Pancreas (tissue), 10 donors: ENCODE measurements at regions not wholly inside any gene's neighbourhood (a gene's known extent, or its start where the extent isn't known, plus 50 kb on each side); places are given as distances from the start of the nearest gene placed in this dataset.

Experiments
- ATAC-seq, 4 donors: fragments of 200-7000 bp; cut with Tn5 transposase; one replicate each; pipeline versions ENCODE4 v1.8.0 to v1.9.1; 2020; ENCODE audit warnings: mild to moderate bottlenecking in 4 of 4, moderate library complexity in 4 of 4
- DNase-seq, 6 donors: peaks; one replicate each; pipeline ENCODE4 v3.0.0-alpha.2; 2020
- FAIRE-seq: peaks from 2 replicates; lab custom pipeline; 2012; peaks lifted over from hg19 to GRCh38; lab: Jason Lieb, UNC
- H3K27ac ChIP-seq, 4 donors: fragments of 200-600 bp; sonication (generic); 1 replicate in 3 of 4; 2 replicates in 1 of 4; pipeline versions ENCODE4 v1.5.0 to v1.8.0; 2020
- H3K27me3 ChIP-seq, 4 donors: fragments of 200-600 bp; one replicate each; pipeline ENCODE4 v1.8.0; 2021
- H3K36me3 ChIP-seq, 3 donors: fragments of 200-600 bp; sonication (generic) in 1 of 3; one replicate each; pipeline versions ENCODE4 v1.5.0 to v1.8.0; 2020 to 2021
- H3K4me1 ChIP-seq, 3 donors: fragments of 200-600 bp; one replicate each; pipeline ENCODE4 v1.8.0; 2021
- H3K4me3 ChIP-seq, 4 donors: fragments of 200-600 bp; sonication (generic) in 2 of 4; one replicate each; pipeline versions ENCODE4 v1.5.0 to v1.8.0; 2020 to 2021
- H3K9me3 ChIP-seq, 4 donors: fragments of 200-600 bp; one replicate each; pipeline ENCODE4 v1.8.0; 2021
- WGBS, 2 donors: extraction: QIAGEN DNeasy Blood & Tissue Kit; methylation state at CpG; one replicate each; pipeline ENCODE4 v1.1.7; 2013; 5-methylcytosine and 5-hydroxymethylcytosine counted together
- intact Hi-C, 3 donors: fragments of 100-400 bp; cut with DNase I; formaldehyde crosslinking; loops; one replicate each; pipeline versions ENCODE4 v1.11.1 to v1.14.2; 2022
- TF ChIP-seq, protein P1 (sequence below), 4 donors: fragments of 200-600 bp; sonication (generic) in 3 of 4; IDR thresholded peaks; one replicate each; pipeline versions ENCODE4 v1.5.0 to v1.8.0; 2021; ENCODE audit warnings: antibody characterized with exemption in 4 of 4
- donor health status: healthy with polysubstance abuse.
- donor health status: DM: no; HTN: no; CAD: no; lungs with moderate emphysema.
- donor health status: DM: no; HTN: no; CAD: no.
- donor health status: control.
- donor health status: control.
- donor health status: Bipolar disorder and iron deficiency.
- donor health status: DM: yes; HTN: yes; CAD: no.
- donor health status: DM: no; HTN: no; CAD: no.
- donor health status: DM: no; HTN: no; CAD: no.
- donor health status: DM: yes; HTN: yes; CAD: no.

DNA sequence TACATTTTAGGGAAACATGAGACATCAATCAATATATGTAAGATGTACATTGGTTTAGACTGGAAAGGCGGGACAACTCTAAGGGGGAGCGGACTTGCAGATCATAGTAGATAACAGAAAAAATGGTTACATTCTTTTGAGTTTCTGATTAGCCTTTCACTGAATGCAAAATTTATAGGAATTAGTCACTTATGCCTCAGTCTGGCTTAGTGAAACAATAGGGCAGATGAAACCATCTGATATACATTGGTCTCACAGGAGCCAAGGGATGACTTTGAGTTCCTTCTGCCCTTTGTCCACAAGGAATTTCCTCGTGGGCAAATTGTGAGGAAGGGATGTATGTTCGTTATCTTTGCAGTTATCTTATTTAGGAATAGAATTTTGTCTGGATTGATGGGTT is 128.2 kb downstream of the ARSF start:
- WGBS, 2 donors: 80 to 90% methylated on average over 4 of the region's 4 CpGs

DNA sequence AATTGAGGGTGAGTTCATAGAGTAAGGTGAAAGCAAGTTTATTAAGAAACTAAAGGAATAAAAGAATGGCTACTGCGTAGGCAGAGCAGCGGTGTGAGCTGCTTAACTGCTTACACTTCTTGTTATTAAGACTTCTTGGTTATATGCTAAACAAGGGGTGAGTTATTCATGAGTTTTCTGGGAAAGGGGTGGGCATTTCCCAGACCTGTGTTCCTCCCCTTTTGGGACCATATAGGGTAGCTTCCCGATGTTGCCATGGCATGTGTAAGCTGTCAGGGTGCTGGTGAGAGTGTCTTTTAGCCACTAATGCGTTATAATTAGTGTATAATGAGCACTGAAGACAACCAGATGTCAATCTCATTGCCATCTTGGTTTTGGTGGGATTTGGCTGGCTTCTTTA is 126.5 kb downstream of the ARSF start:
- intact Hi-C loops: no loop called here
- FAIRE-seq (no peak), DNase-seq (no peak), ATAC-seq (no peak)
- 90 to 95% methylated on average over 4 of the region's 4 CpGs for WGBS, 2 donors
- Histone ChIP-seq H3K27me3 (no peaks in the 10 kb centered on the region), H3K36me3 (no peaks in the 10 kb centered on the region), H3K9me3 (no peaks in the 10 kb centered on the region), H3K4me3 (no peak overlapping the region), H3K27ac (no peak overlapping the region), H3K4me1 (no peaks in the 10 kb centered on the region)
- TF ChIP-seq, protein P1, sequence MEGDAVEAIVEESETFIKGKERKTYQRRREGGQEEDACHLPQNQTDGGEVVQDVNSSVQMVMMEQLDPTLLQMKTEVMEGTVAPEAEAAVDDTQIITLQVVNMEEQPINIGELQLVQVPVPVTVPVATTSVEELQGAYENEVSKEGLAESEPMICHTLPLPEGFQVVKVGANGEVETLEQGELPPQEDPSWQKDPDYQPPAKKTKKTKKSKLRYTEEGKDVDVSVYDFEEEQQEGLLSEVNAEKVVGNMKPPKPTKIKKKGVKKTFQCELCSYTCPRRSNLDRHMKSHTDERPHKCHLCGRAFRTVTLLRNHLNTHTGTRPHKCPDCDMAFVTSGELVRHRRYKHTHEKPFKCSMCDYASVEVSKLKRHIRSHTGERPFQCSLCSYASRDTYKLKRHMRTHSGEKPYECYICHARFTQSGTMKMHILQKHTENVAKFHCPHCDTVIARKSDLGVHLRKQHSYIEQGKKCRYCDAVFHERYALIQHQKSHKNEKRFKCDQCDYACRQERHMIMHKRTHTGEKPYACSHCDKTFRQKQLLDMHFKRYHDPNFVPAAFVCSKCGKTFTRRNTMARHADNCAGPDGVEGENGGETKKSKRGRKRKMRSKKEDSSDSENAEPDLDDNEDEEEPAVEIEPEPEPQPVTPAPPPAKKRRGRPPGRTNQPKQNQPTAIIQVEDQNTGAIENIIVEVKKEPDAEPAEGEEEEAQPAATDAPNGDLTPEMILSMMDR (IDR thresholded peaks at IDR 0.05): no peak

More for the DNA sequence above, 128.2 kb downstream of the ARSF start:
- DNase-seq: no peak
- H3K4me3 ChIP-seq: no peak overlapping the region
- no peak overlapping the region for H3K27ac ChIP-seq
- no peak for FAIRE-seq
- H3K4me1 ChIP-seq: no peaks in the 10 kb centered on the region
- intact Hi-C loops: no loop called here
- ATAC-seq: no peak
- TF ChIP-seq, protein P1 (IDR thresholded peaks at IDR 0.05): no peak
- H3K36me3 ChIP-seq: no peaks in the 10 kb centered on the region
- no peaks in the 10 kb centered on the region for H3K9me3 ChIP-seq
- no peaks in the 10 kb centered on the region for H3K27me3 ChIP-seq

DNA sequence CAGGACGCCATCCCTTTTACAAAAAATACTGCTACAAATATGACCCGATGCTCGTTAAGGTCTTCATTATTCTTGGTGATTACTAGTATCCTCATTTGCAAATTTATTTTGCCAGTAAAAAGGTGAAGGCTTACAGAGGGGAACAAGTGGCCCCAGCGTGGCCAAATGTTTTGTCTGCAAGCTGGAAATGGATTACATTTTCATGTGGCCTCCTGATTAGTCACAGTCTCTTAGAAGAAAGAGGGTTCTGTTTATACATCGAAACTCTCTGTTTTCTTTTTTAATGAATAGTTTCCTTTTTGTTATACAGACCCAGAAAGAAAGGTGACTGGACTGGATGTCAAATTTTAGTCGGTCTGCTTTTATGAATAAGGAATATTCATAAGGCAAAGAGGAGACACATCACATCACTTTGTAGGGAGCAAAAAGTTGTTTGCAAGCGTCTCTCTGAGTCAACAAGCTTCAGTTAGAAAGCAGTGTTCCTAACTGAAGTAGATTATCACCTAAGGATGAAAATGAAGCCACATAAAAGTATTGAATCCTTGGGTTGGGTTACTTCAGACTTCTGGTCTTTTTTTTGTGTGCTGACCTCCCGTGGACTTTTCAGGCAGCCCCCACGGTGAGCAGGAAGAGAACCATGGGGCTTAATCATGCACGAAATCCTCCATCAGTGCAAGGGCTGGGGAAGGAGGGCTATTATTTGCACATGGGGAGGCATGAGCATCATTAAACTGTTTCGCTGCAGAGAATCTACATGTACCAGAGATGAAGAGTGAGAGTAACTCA is 125.6 kb downstream of the ARSF start:
- Histone ChIP-seq H3K4me1 (no peaks in the 10 kb centered on the region), H3K27me3 (no peaks in the 10 kb centered on the region), H3K36me3 (no peaks in the 10 kb centered on the region), H3K4me3 (no peak overlapping the region), H3K27ac (no peak overlapping the region), H3K9me3 (no peaks in the 10 kb centered on the region)
- DNase-seq: no peak
- ATAC-seq: no peak
- FAIRE-seq: no peak
- TF ChIP-seq, protein P1 (IDR thresholded peaks at IDR 0.05): no peak
- intact Hi-C loops: no loop called here
- 48 to 64% methylated on average over 11 of the region's 11 CpGs for WGBS, 2 donors

DNA sequence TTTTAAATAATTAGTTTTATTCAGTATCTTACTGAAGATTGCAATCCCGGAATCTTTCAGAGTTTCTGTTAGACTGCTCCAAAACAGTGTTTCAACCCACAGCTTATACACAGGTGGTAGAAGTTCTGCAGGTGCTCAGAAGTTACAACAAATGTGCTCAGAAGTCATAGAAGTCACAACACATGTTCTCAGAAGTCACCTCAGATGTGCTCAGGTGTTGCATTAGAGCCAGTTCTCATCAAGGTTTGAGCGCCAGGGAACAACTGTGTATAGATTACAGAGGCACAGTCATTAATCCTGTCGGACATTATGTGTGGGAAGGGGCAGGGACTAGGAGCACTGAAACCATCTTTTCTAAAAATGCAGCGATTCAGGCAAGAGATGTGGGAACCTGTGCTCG is 124.5 kb downstream of the ARSF start:
- ATAC-seq: peak; percentile 58 to 81 (median 70)
- no peaks in the 10 kb centered on the region for H3K36me3 ChIP-seq
- no peaks in the 10 kb centered on the region for H3K27me3 ChIP-seq
- 33 to 39% methylated on average over 5 of the region's 5 CpGs for WGBS, 2 donors
- TF ChIP-seq, protein P1 (IDR thresholded peaks at IDR 0.05): no peak
- intact Hi-C loops: no loop called here
- H3K9me3 ChIP-seq: no peaks in the 10 kb centered on the region
- H3K4me1 ChIP-seq: no peaks in the 10 kb centered on the region
- no peak overlapping the region for H3K27ac ChIP-seq
- peak in 1 of 6 donors; percentile 6 for DNase-seq
- FAIRE-seq: no peak
- H3K4me3 ChIP-seq: no peak overlapping the region
